ENCODE measurements at regions not wholly inside any gene's neighbourhood (a gene's known extent, or its start where the extent isn't known, plus 50 kb on each side); places are given as distances from the start of the nearest gene placed in this dataset.

- DNase-seq (ENCODE audit: low spot score) = no peak
- in situ Hi-C loops (cut with MboI; ENCODE audit: low sequenced_read_pairs, unreplicated experiment) = loop anchor here (25.0 kb wide), 1 partner anchor 682 kb away; the partner anchor contains the start of gene DDX1
- TF ChIP-seq, protein P1, sequence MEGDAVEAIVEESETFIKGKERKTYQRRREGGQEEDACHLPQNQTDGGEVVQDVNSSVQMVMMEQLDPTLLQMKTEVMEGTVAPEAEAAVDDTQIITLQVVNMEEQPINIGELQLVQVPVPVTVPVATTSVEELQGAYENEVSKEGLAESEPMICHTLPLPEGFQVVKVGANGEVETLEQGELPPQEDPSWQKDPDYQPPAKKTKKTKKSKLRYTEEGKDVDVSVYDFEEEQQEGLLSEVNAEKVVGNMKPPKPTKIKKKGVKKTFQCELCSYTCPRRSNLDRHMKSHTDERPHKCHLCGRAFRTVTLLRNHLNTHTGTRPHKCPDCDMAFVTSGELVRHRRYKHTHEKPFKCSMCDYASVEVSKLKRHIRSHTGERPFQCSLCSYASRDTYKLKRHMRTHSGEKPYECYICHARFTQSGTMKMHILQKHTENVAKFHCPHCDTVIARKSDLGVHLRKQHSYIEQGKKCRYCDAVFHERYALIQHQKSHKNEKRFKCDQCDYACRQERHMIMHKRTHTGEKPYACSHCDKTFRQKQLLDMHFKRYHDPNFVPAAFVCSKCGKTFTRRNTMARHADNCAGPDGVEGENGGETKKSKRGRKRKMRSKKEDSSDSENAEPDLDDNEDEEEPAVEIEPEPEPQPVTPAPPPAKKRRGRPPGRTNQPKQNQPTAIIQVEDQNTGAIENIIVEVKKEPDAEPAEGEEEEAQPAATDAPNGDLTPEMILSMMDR (IDR thresholded peaks at IDR 0.05; ENCODE audit: borderline replicate concordance, control extremely low read depth, extremely low read depth, insufficient read depth, missing control alignments) = no peak
These were observed 273.1 kb downstream of the LRATD1 start for GRCh38 chr2:14905571-14905970.

- in situ Hi-C loops (cut with MboI; ENCODE audit: low sequenced_read_pairs, unreplicated experiment) = loop anchor here (25.0 kb wide), 1 partner anchor 680 kb away; the partner anchor contains the start of gene DDX1
- DNase-seq (ENCODE audit: low spot score) = no peak
- TF ChIP-seq, protein P1 (IDR thresholded peaks at IDR 0.05; ENCODE audit: borderline replicate concordance, control extremely low read depth, extremely low read depth, insufficient read depth, missing control alignments) = no peak
These were observed 274.6 kb downstream of the LRATD1 start for GRCh38 chr2:14907014-14907612.

GRCh38 chr2:14909795-14910194 lies 277.3 kb downstream of the LRATD1 start:
- no peak for DNase-seq (ENCODE audit: low spot score)
- TF ChIP-seq, protein P1 (IDR thresholded peaks at IDR 0.05; ENCODE audit: borderline replicate concordance, control extremely low read depth, extremely low read depth, insufficient read depth, missing control alignments) = no peak
- in situ Hi-C loops (cut with MboI; ENCODE audit: low sequenced_read_pairs, unreplicated experiment) = loop anchor here (25.0 kb wide), 1 partner anchor 678 kb away; the partner anchor contains the start of gene DDX1

- no peak for DNase-seq (ENCODE audit: low spot score)
- in situ Hi-C loops (cut with MboI; ENCODE audit: low sequenced_read_pairs, unreplicated experiment) = loop anchor here (25.0 kb wide), 1 partner anchor 677 kb away; the partner anchor contains the start of gene DDX1
These were observed 278.1 kb downstream of the LRATD1 start for GRCh38 chr2:14910654-14911053.

GRCh38 chr2:14915983-14916382 lies 283.5 kb downstream of the LRATD1 start:
- TF ChIP-seq, protein P1 (IDR thresholded peaks at IDR 0.05; ENCODE audit: borderline replicate concordance, control extremely low read depth, extremely low read depth, insufficient read depth, missing control alignments) = no peak
- in situ Hi-C loops (cut with MboI; ENCODE audit: low sequenced_read_pairs, unreplicated experiment) = loop anchor here (25.0 kb wide), 1 partner anchor 671 kb away; the partner anchor contains the start of gene DDX1

More at GRCh38 chr2:14910654-14911053, 278.1 kb downstream of the LRATD1 start:
- TF ChIP-seq, protein P1 (IDR thresholded peaks at IDR 0.05; ENCODE audit: borderline replicate concordance, control extremely low read depth, extremely low read depth, insufficient read depth, missing control alignments) = no peak

DNA sequence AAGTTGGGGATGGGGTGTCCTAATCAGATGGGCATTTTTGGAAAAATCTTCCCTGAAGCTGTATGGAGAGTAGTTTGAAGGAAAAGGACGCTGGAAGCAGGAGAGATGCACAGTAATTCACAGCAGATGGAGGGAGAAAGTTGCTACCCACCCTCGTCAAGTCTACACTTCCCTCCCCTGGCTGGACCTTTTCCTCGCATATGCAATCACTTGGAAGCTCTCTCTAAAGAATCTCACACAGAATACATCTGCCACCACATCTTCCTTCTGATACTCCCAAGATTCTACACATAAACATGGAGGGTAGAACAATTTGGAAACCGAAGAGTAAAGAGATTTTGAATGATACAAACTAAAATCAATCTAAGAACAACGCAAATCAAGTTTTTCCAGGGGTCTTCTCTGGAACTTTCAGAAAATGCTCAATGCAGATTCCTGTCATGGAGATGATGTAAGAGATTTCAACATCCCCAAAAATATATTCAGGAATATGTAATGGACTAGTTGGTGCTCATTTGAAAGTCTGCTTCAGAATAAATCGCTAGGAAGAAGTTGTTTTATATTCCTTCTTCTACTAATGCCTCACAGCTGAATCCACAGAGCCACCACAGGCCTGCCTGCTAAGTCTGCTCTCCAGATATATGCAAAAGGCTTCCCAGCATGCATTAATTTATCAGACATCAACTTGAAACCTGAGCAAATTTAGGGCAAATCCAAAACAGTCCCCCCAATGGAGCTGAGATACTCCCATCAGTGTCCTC lies 291.5 kb downstream of the LRATD1 start:
- no peak for DNase-seq (ENCODE audit: low spot score)
- TF ChIP-seq, protein P1 (IDR thresholded peaks at IDR 0.05; ENCODE audit: borderline replicate concordance, control extremely low read depth, extremely low read depth, insufficient read depth, missing control alignments) = no peak
- in situ Hi-C loops (cut with MboI; ENCODE audit: low sequenced_read_pairs, unreplicated experiment) = loop anchor here (25.0 kb wide), 1 partner anchor 663 kb away; the partner anchor contains the start of gene DDX1

More at GRCh38 chr2:14915983-14916382, 283.5 kb downstream of the LRATD1 start:
- no peak for DNase-seq (ENCODE audit: low spot score)
